NCI-H748 (cell line): ENCODE measurements at regions not wholly inside any gene's neighbourhood (a gene's known extent, or its start where the extent isn't known, plus 50 kb on each side); places are given as distances from the start of the nearest gene placed in this dataset.
"Not testable (repeated sequence)": the region's sequence is repeated elsewhere in the genome, so short reads cannot be mapped to it uniquely, and the experiment has no call there.

Experiments
- DNase-seq: peaks from one replicate; lab custom pipeline; 2025; ENCODE audit not compliant: unreplicated experiment; lab: John Stamatoyannopoulos, UW

DNA sequence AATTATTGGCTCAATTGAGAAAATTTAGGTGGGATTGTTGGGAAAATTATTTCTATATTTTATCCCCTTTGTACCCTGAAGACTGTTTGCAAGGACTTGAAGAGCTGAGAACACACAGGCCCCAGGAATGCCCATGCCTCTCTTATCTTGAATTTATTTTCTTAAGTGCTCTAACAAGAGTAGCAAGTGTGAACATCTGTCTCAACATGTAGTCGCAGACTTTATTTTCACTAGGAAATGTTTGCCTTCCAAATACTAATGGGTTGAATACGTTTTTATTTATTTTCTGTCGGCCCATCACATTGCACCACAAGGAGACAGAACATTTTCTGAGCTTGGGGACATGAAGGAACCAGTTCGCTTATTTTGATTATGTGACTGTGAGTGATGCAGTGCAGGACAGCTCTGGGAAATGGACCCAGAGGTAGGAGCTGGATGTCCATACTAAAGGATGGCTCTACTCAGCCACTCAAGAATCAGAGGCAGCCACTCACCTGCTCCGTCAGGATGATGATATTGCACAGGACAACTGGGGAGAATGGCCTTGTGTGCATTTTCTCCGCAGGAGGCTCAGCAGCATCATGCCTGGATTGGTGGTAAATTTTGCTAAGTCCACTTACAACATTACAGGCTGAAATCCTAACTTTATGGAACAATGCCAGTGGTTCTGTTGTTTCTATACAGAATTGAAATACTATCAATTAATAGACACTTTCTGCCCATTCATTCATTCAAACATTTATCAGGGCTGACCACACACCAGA, 332.7 kb downstream of the FGFR2 start:
- no peak for DNase-seq

DNA sequence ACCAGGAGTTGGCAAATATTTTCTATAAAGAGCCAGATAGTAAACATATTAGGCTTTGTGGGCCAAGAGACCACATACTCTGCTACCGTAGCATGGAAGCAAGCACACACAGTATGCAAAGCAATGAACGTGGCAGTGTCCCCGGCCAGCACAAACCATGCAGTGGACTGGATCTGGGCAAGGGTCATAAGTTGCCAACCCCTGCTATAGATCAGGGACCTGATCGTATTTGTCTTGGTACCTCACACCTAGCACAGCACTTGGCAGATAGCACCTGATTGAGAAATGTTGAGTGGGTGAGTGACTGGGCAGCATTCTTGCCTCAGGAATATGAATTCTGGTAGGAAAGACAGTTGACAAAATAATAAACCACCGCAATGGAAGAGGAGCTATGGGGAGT, 331.9 kb downstream of the FGFR2 start:
- no peak for DNase-seq

- DNase-seq, result no peak
Measured at GRCh38 chr10:121267236-121268003, 330.8 kb downstream of the FGFR2 start.

DNA sequence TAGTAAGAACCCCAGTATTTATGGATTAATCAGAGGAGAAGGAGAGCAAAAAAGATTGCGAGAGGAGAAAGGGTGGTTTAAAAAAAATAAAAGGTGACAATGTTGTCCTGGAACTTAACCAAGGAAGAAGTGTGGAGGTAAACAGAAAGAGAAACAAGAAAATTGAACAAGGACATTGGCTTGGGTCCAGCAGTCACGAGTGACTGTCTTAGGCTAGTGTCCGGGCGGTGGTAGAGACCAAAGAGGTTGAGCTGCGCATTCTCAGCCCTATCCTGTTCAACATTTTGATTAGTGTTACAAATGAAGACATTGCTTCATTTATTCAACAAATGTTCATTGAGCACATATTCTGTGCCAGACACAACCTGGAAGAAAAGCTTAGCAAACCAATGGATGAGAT, 329.9 kb downstream of the FGFR2 start:
- no peak for DNase-seq

DNA sequence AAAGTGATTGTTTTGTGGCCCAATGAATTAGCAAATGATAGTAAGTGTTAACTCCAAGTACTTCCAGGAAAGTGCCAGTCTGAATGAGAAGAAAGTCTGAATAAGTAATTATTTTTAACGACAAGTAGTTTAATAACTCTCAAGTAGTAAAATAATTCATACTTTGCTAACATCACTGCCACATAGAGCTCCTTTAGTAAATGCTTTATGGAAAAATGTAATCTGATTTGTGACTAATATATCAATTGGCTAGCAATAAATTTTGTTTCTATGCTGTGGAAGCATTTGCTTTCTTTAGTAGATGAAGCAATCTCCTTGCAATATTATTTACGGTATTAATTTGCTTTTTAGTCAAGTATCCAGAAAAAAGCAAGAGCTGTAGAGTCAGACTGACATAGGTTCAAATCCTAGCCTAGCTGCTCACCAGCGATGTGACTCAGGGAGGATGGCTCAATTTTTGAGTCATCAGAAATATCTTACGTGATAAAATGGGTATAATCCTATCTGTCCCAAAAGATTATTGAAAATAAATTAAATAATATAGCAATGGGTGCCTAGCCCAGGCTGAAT, 329.3 kb downstream of the FGFR2 start:
- no peak for DNase-seq

- no peak for DNase-seq
Measured at GRCh38 chr10:121270906-121271305, 327.3 kb downstream of the FGFR2 start.

DNA sequence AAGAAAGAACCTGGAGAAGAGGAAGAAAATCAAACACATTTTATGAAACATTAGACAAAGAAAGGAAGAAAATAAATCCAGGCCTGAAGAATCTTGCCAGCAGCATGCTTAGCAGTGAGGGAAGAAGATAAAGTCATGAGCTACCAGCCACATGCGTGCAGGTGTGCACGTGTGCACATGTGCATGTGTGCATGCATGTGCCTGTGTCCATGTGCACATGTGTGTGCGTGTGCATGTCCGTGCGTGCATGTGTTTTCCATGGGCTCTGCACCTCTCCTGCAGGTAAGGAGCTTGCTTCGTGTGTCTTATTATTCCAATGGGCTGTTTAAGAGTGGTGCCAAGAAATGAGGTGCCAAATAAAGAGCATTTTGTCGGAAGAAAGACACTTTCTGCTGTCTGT, 322.2 kb downstream of the FGFR2 start:
- no peak for DNase-seq

- DNase-seq, result no peak
Measured at GRCh38 chr10:121276822-121277221, 321.4 kb downstream of the FGFR2 start.

DNA sequence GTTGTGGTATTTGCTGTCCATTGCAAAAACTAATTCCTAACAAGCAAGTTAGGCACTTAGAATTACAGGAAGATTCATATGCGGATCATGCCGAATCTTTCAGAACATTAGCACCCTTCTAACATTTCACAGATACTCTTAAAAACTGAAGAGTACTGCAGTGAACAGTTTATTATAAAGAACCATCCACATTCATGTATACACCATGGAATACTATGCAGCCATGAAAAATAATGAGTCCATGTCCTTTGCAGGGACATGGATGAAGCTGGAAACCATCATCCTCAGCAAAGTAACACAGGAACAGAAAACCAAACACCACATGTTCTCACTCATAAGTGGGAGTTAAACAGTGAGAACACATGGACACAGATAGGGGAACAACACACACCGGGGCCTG, 319.9 kb downstream of the FGFR2 start:
- DNase-seq, result not testable (repeated sequence)

DNA sequence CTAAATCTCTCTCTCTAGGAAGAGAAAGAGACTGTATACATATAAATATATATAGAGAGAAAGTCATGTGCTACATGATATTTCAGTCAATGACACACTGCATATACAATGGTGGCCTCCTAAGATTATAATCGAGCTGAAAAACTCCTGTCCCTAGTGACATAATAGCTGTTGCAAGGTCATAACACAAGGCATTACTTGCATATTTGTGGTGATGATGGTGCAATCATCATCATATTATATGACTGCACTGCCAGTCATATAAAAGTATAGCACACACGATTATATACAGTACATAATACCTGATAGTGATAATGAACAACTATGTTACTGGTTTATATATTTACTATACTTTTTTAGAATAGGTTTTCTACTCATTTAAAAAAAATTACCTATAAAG, 316.7 kb downstream of the FGFR2 start:
- no peak for DNase-seq

DNA sequence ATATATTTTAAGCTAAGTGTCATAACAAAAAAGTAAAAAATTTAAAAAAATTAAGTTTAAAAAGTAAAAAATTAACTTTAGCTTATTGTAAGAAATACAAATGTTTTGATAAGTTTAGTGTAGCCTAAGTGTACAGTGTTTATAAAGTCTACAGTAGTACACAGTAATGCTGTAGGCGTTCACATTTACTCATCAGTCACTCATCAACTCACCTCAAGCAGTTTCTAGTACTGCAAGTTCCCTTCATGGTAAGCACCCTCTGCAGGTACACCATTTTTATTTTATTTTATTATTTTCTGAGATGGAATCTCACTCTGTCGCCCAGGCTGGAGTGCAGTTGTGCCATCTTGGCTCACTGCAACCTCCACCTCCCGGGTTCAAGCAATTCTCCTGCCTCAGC, 316.0 kb downstream of the FGFR2 start:
- no peak for DNase-seq

DNA sequence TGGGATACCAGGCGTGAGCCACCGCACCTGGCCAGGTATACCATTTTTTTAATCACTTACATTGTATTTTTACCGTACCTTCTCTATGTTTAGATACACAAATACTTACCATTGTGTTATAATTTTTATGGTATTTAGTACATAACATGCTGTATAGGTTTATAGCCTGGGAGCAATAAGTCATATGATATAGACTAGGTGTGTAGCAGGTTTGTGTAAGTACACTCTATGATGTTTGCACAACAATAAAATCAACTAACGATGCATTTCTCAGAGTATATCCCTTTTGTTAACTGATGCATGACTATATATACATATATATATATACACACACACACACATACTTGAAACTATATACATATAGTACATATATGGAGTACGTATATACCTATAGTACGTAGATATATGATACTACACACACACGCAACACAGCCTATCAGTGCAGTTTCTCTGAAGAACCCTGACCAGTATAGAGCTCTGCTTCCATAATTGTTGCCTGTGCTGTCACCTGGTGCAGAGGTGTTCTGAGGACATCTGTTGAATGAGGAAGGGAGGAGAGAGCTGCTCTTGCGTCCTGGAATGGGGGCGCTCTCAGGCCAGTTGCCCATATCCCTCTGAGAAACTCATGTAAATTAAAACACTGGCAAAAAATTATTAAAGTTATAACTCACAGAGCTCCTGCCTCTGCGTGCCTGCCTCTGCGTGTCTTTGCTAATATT, 315.3 kb downstream of the FGFR2 start:
- peak; percentile 14 for DNase-seq

- peak; percentile 25 for DNase-seq
Measured at GRCh38 chr10:121284936-121285335, 313.3 kb downstream of the FGFR2 start.

DNA sequence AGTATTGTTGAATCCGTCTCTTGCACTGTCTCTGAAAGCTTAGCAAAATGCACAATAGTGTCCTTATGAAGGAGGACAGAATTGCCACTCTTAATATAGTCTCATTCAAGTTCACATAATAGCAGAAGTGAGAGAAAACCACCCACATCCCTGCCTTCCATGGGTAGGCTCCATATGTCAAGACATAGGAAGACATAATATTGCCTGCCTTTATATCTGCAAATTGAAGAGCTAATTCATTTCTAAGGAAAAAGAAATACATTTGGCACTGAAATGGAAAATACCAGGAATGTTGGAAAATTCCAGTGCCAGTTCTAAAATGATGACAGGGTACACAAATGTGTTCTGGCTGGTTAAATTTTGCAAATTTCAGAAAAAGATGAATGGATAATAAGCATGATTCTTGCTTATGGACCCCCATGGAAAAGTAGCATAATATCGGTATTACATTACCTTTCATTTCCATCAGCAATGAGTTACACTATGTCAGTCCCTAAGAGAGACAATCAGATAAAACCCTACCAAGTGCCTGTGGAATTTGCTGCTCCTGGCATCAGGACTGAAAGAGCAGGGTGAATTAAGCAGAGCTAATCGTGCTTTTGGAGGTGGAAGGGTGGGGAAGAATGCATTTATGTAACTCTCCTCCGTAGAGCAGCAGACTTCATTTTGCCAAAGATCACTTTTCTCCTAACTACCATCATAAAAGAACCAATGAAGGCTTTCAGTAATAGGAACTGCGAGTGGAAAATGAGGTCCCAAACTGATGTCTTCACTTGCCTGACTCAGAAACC, 312.6 kb downstream of the FGFR2 start:
- DNase-seq, result no peak

- peak; percentile 5 for DNase-seq
Measured at GRCh38 chr10:121288011-121288410, 310.2 kb downstream of the FGFR2 start.

DNA sequence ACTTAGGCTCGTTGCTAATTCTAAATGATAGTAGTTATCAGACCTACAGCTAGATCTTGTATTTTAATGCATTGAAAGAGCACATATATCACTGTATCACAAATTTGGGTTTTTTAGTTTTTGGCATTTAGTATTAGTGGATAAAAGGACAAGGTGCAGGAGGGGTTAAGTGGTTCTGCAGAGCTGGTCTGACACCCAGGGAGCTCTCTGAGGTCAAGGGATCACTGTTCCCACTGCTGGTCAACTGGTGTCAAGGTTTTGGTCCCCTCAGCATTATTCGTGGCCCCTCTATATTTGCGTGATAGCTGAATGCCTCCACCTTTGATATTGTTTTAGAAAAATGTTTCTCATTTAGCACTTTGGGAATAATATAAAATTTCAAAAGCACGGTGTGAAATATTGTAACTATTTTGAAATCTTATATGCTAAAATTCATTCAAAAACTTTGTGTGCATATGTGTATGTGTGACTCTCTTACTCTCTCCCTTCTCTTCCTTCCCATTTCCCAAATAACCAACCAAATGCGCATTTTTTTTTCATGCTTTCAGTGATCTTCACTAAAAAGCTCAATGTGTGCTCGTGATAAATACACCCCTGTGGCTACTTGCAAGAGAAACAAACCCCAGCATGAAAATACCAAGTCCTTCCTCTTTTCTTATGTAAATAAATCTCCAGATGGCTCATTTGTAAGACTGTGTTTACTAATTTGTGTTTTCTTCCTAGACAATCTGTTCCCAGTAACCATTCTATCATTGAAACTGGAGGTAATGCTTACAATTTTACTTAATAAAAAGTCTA, 309.2 kb downstream of the FGFR2 start:
- peak; percentile 8 for DNase-seq

DNA sequence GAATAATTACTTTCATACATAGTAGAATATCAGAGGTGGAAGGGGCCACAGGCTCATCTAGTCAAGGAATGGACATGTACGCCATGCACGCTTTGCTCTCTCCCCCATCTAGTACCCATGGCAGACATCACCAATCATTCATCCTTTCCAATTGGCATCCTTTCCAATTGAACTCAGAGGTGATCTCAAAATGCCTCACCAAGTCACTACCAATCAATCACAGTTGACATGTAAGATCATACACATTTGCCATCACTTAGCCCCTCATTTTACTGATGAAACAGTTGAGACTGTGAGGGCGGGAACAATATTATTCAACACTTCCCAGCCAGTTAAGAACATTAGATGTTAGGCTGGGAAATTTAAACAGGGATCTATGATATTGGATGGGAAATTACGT, 308.4 kb downstream of the FGFR2 start:
- DNase-seq, result no peak

DNA sequence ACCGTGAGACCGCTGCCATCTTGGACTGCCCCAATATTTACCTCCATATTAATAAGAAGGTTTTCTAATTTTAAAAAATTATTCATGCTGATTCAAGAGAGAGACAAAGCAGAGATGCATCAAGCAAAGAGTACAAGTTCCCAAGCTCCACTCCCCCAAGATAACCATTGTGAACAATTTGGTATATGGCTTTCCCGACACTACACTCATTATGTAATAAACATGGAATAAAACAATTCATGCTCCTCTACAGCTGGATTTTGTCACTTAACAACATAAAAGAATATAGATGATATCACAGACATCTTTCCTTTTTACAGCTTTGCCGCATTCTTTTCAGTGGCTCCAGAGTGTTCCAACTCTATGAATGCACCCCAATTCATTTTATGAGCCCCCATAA, 307.6 kb downstream of the FGFR2 start:
- no peak for DNase-seq

DNA sequence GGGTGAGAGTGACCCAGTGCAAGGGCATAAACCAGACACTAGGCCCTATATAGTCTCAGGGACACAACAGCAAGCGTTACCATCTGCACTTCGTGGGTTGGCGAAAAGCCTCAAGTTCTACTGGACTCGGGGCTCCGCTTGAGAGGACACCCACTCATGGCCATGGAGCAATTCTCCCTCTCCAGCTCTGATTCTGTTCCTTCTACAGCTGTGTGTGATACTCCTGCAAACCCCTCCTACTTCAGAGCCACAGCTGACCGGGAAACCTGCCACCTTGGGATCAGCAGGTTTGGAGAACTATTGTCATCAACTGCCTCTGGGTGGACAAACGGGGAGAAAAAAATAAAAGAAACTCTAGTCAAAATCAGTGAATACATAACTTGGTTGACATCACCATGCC, 306.9 kb downstream of the FGFR2 start:
- no peak for DNase-seq

GRCh38 chr10:121291823-121292222, 306.4 kb downstream of the FGFR2 start:
- DNase-seq, result no peak
